HG02870 (cell line): ENCODE measurements at regions not wholly inside any gene's neighbourhood (a gene's known extent, or its start where the extent isn't known, plus 50 kb on each side); places are given as distances from the start of the nearest gene placed in this dataset.
"Not testable (repeated sequence)": the region's sequence is repeated elsewhere in the genome, so short reads cannot be mapped to it uniquely, and the experiment has no call there.

Experiments used
- ATAC-seq: cut with Tn5 transposase; IDR thresholded peaks from one replicate; pipeline ENCODE4 v1.9.1; 2021; ENCODE audit warnings: mild to moderate bottlenecking, moderate library complexity; ENCODE audit not compliant: unreplicated experiment

GRCh38 chr12:13518034-13518433, 321.5 kb downstream of the EMP1 start:
- not testable (repeated sequence) for ATAC-seq

- ATAC-seq = no peak
Observed at GRCh38 chr12:13509740-13510139, 313.2 kb downstream of the EMP1 start.

- ATAC-seq = no peak
Observed at GRCh38 chr12:13505636-13506035, 309.1 kb downstream of the EMP1 start.

- ATAC-seq = peak; percentile 52
Observed at GRCh38 chr12:13505224-13505623, 308.7 kb downstream of the EMP1 start.

GRCh38 chr12:13504736-13505135, 308.2 kb downstream of the EMP1 start:
- peak; percentile 16 for ATAC-seq

- peak; percentile 50 for ATAC-seq
Observed at GRCh38 chr12:13504074-13504473, 307.5 kb downstream of the EMP1 start.

GRCh38 chr12:13503094-13503835, 306.7 kb downstream of the EMP1 start:
- ATAC-seq = no peak

- no peak for ATAC-seq
Observed at GRCh38 chr12:13499008-13499407, 302.5 kb downstream of the EMP1 start.

GRCh38 chr12:13496111-13496510, 299.6 kb downstream of the EMP1 start:
- ATAC-seq = no peak

- no peak for ATAC-seq
Observed at GRCh38 chr12:13489246-13489645, 292.7 kb downstream of the EMP1 start.

GRCh38 chr12:13487326-13487725, 290.8 kb downstream of the EMP1 start:
- no peak for ATAC-seq

- ATAC-seq = no peak
Observed at GRCh38 chr12:13486794-13487193, 290.3 kb downstream of the EMP1 start.

- no peak for ATAC-seq
Observed at GRCh38 chr12:13478650-13479181, 282.2 kb downstream of the EMP1 start.

- ATAC-seq = no peak
Observed at GRCh38 chr12:13474381-13474780, 277.9 kb downstream of the EMP1 start.

- ATAC-seq = peak; percentile 98
Observed at GRCh38 chr12:13472690-13473089, 276.2 kb downstream of the EMP1 start.

GRCh38 chr12:13471471-13471870, 274.9 kb downstream of the EMP1 start:
- ATAC-seq = no peak

- no peak for ATAC-seq
Observed at GRCh38 chr12:13465635-13466034, 269.1 kb downstream of the EMP1 start.

- no peak for ATAC-seq
Observed at GRCh38 chr12:13463189-13463588, 266.7 kb downstream of the EMP1 start.

GRCh38 chr12:13462450-13462849, 265.9 kb downstream of the EMP1 start:
- ATAC-seq = no peak

GRCh38 chr12:13455778-13456144, 259.2 kb downstream of the EMP1 start:
- no peak for ATAC-seq

GRCh38 chr12:13454991-13455777, 258.7 kb downstream of the EMP1 start:
- no peak for ATAC-seq

GRCh38 chr12:13452955-13453570, 256.5 kb downstream of the EMP1 start:
- no peak for ATAC-seq
